ENCODE measurements at regions not wholly inside any gene's neighbourhood (a gene's known extent, or its start where the extent isn't known, plus 50 kb on each side); places are given as distances from the start of the nearest gene placed in this dataset.

GRCh38 chr19:29445246-29445645 lies 80.5 kb upstream of the VSTM2B start:
- no peak for TF ChIP-seq CTCF (IDR thresholded peaks at IDR 0.05)
- TF ChIP-seq EP300 (IDR thresholded peaks at IDR 0.05) = no peak
